PC-3 (cell line): ENCODE measurements at regions not wholly inside any gene's neighbourhood (a gene's known extent, or its start where the extent isn't known, plus 50 kb on each side); places are given as distances from the start of the nearest gene placed in this dataset.

Experiments
- ATAC-seq: fragments of 200-7000 bp; cut with Tn5 transposase; 2 replicates; pipeline ENCODE4 v1.9.1; 2020; ENCODE audit warnings: mild to moderate bottlenecking, moderate library complexity
- BruUV-seq: library from RNA; stranded (reverse); fragments of 400-500 nt; replicated peaks from 2 replicates; lab custom pipeline; 2021; lab: Mats Ljungman, UMichigan
- CTCF ChIA-PET: fragments of 300-600 bp; sonication (Branson Sonifier 250); formaldehyde crosslinking; loops from one replicate; lab custom pipeline; 2022; ENCODE audit warnings: antibody characterized with exemption; lab: Charles Lee
- POLR2A ChIA-PET: fragments of 300-600 bp; sonication (Branson Sonifier 250); formaldehyde crosslinking; loops from one replicate; lab custom pipeline; 2022; ENCODE audit warnings: antibody characterized with exemption; ENCODE audit not compliant: unreplicated experiment; lab: Charles Lee
- DNase-seq: peaks from one replicate; pipeline ENCODE4 v3.0.0-alpha.2; 2015
- H2AFZ ChIP-seq: fragments of 300-600 bp; sonication (generic); 2 replicates; pipeline ENCODE4 v1.6.0; 2016; ENCODE audit warnings: antibody characterized with exemption, low read length
- H3F3A ChIP-seq: fragments of 300-600 bp; sonication (generic); one replicate; pipeline ENCODE4 v1.6.0; 2017; ENCODE audit warnings: antibody characterized with exemption, low read length, control low read depth, mild to moderate bottlenecking; ENCODE audit not compliant: unreplicated experiment
- H3K27ac ChIP-seq: fragments of 300-600 bp; sonication (generic); 2 replicates; pipeline ENCODE4 v1.5.1; 2016; ENCODE audit warnings: mild to moderate bottlenecking, low read length
- H3K27me3 ChIP-seq: fragments of 300-600 bp; sonication (generic); 2 replicates; pipeline ENCODE4 v1.6.1; 2016; ENCODE audit warnings: low read length, mixed read lengths
- H3K36me3 ChIP-seq: fragments of 300-600 bp; sonication (generic); 2 replicates; pipeline ENCODE4 v1.6.1; 2016; ENCODE audit warnings: low read depth, mixed run types, low read length, mixed read lengths
- H3K4me1 ChIP-seq: fragments of 300-600 bp; sonication (generic); 2 replicates; pipeline ENCODE4 v1.5.1; 2016; ENCODE audit warnings: low read length; ENCODE audit not compliant: insufficient read depth
- H3K4me2 ChIP-seq: fragments of 300-600 bp; sonication (generic); 2 replicates; pipeline ENCODE4 v1.6.0; 2016; ENCODE audit warnings: low read length
- H3K4me3 ChIP-seq: fragments of 300-600 bp; sonication (generic); 2 replicates; pipeline ENCODE4 v1.5.1; 2016; ENCODE audit warnings: mild to moderate bottlenecking, low read length, mixed read lengths
- H3K79me2 ChIP-seq: fragments of 300-600 bp; sonication (generic); 2 replicates; pipeline ENCODE4 v1.6.1; 2017; ENCODE audit warnings: low read length, mixed read lengths
- H3K9ac ChIP-seq: fragments of 300-600 bp; sonication (generic); 2 replicates; pipeline ENCODE4 v1.6.0; 2016; ENCODE audit warnings: mild to moderate bottlenecking, low read length
- H3K9me2 ChIP-seq: fragments of 300-600 bp; sonication (generic); replicated peaks from 2 replicates; pipeline ENCODE4 v1.6.1; 2016; ENCODE audit warnings: mixed run types, low read length, mixed read lengths
- H3K9me3 ChIP-seq: fragments of 300-600 bp; sonication (generic); 2 replicates; pipeline ENCODE4 v1.6.1; 2016; ENCODE audit warnings: low read length, mixed read lengths
- H4K20me1 ChIP-seq: fragments of 300-600 bp; sonication (generic); 2 replicates; pipeline ENCODE4 v1.6.1; 2016; ENCODE audit warnings: low read length, mixed read lengths
- EZH2 ChIP-seq: fragments of 300-600 bp; sonication (generic); IDR thresholded peaks from one replicate; pipeline ENCODE4 v1.6.1; 2017; ENCODE audit warnings: antibody characterized with exemption, mild to moderate bottlenecking, low read length; ENCODE audit not compliant: unreplicated experiment
- EZH2phosphoT487 ChIP-seq: fragments of 300-600 bp; sonication (generic); IDR thresholded peaks from 2 replicates; pipeline ENCODE4 v1.6.1; 2018; ENCODE audit warnings: mild to moderate bottlenecking, antibody characterized with exemption, low read length, borderline replicate concordance
- intact Hi-C: fragments of 100-400 bp; cut with micrococcal nuclease; formaldehyde crosslinking; loops from 2 replicates; pipeline ENCODE4 v1.9.0; 2023
- TF ChIP-seq, protein P1 (sequence below): fragments of 300-600 bp; sonication (generic); conservative IDR thresholded peaks from 2 replicates; pipeline ENCODE4 v1.5.1; 2017; ENCODE audit warnings: antibody characterized with exemption, low read depth, mild to moderate bottlenecking, low read length

DNA sequence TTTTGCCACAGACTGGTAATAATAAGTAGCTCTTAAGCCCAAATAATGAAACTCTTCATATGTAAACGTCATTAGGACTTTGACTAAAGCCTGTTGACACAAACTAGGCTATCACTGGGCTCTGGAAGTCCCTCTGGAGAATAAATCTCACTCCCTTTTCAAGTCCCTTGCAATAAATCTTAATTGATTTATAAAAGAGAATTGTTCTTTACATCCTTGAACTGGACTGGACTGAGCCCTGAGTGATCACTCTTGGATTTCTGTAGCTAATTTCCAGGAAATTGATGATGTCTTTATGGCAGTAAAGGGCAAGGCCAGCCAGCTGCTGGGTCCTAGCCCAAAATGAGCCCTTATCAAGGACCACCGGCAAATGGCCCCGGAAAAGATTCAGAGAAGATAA lies 1162.7 kb downstream of the BCL11B start:
- ChIA-PET POLR2A (no interaction called here), CTCF (no interaction called here)
- H3K27ac ChIP-seq = no peak overlapping the region
- H3K79me2 ChIP-seq = no peaks in the 10 kb centered on the region
- ATAC-seq (no peak), DNase-seq (no peak)
- no peaks in the 10 kb centered on the region for H4K20me1 ChIP-seq
- H3K4me2 ChIP-seq = no peak overlapping the region
- no peaks in the 10 kb centered on the region for H3K4me1 ChIP-seq
- TF ChIP-seq, protein P1, sequence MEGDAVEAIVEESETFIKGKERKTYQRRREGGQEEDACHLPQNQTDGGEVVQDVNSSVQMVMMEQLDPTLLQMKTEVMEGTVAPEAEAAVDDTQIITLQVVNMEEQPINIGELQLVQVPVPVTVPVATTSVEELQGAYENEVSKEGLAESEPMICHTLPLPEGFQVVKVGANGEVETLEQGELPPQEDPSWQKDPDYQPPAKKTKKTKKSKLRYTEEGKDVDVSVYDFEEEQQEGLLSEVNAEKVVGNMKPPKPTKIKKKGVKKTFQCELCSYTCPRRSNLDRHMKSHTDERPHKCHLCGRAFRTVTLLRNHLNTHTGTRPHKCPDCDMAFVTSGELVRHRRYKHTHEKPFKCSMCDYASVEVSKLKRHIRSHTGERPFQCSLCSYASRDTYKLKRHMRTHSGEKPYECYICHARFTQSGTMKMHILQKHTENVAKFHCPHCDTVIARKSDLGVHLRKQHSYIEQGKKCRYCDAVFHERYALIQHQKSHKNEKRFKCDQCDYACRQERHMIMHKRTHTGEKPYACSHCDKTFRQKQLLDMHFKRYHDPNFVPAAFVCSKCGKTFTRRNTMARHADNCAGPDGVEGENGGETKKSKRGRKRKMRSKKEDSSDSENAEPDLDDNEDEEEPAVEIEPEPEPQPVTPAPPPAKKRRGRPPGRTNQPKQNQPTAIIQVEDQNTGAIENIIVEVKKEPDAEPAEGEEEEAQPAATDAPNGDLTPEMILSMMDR = no peak
- no peak for TF ChIP-seq EZH2
- no peak for TF ChIP-seq EZH2phosphoT487
- no peak overlapping the region for H3K4me3 ChIP-seq
- H3F3A ChIP-seq = no peaks in the 10 kb centered on the region
- no peak overlapping the region for H3K9ac ChIP-seq
- no peaks in the 10 kb centered on the region for H3K9me2 ChIP-seq
- no TSS peak for BruUV-seq
- H2AFZ ChIP-seq = no peak overlapping the region
- H3K27me3 ChIP-seq = no peaks in the 10 kb centered on the region
- intact Hi-C loops = no loop called here
- no peaks in the 10 kb centered on the region; the same call in 1 of the 2 replicates for H3K9me3 ChIP-seq
- no peaks in the 10 kb centered on the region for H3K36me3 ChIP-seq

DNA sequence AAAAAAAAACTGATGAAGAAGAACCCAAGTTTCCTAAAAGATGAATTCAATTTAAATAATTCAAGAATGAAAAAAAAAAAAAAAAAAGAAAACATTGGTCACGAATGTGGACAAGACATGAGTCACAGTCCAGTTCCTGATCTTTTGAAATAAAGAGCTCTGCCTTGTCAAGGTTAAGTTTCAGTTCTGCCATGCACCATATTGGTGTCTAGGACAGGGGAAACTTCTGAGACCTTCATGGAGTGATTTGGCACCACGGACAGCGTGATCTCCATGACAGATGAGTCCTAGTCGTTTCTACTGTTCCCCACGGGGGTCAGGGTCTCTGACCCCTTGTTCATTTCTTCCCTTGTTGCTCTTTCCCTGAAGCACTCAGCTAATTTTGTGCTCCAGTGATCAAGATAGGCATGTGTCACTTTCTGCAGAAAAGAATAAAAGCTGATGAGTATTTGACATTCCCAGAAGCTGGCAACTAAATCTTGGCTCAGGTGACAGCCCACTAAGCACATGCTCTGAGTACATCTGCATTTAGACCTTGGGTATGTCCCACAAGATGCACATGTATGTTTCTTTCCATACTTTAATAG lies 1159.7 kb downstream of the BCL11B start:
- TF ChIP-seq EZH2 (no peak), EZH2phosphoT487 (no peak)
- TF ChIP-seq, protein P1 = no peak
- Histone ChIP-seq H2AFZ (no peak overlapping the region), H3K27me3 (no peaks in the 10 kb centered on the region), H3K9ac (no peak overlapping the region), H3F3A (no peaks in the 10 kb centered on the region), H3K9me3 (no peaks in the 10 kb centered on the region; the same call in 1 of the 2 replicates), H3K36me3 (no peaks in the 10 kb centered on the region), H3K4me1 (no peaks in the 10 kb centered on the region), H3K4me2 (no peak overlapping the region), H3K79me2 (no peaks in the 10 kb centered on the region), H3K9me2 (no peaks in the 10 kb centered on the region), H4K20me1 (no peaks in the 10 kb centered on the region), H3K4me3 (no peak overlapping the region), H3K27ac (no peak overlapping the region)
- no peak for DNase-seq
- BruUV-seq = no TSS peak
- intact Hi-C loops = no loop called here
- no peak for ATAC-seq
- CTCF ChIA-PET = no interaction called here
- POLR2A ChIA-PET = no interaction called here

DNA sequence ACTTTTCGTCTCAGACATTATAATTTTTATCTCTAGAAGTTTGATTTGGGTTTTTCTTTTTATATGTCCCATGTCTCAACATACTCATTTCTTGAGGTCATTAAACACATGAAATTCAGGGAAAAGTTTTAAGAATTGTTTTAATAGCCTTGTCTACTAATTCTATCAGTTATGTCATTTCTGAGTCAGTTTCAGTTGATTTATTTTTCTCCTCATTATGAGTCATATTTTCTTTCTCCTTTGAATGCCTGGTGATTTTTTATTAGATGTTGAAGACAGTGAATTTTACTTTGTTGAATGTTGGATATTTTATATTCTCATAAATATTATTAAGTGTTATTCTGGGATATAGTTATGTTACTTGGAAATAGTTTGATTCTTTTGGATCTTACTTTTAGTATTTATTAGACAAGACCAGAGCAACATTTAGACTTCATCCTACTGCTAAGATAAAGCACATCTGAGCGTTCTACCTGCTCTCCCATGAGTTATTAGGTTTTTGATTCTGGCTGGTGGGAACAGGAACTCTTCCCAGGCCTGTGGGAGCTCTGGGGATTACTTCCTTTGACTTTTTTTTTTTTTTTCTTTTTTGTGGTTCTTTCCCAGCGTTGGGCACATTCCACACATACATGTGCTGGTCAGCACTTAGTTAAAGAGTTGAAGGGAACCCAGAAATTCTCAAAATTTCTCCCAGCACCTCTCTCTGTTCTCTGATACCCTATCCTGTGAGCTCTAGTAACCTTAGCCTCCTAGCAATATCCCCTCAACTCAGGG lies 1157.7 kb downstream of the BCL11B start:
- Histone ChIP-seq H3K4me2 (no peak overlapping the region), H3K9me2 (no peaks in the 10 kb centered on the region), H3K9ac (no peak overlapping the region; the same call in 1 of the 2 replicates), H3F3A (no peaks in the 10 kb centered on the region), H3K27ac (peak overlapping the region; percentile 32), H3K4me3 (no peak overlapping the region), H4K20me1 (no peaks in the 10 kb centered on the region), H3K4me1 (no peaks in the 10 kb centered on the region), H3K27me3 (no peaks in the 10 kb centered on the region), H3K9me3 (no peaks in the 10 kb centered on the region; the same call in 1 of the 2 replicates), H3K36me3 (no peaks in the 10 kb centered on the region), H3K79me2 (no peaks in the 10 kb centered on the region), H2AFZ (no peak overlapping the region)
- no TSS peak for BruUV-seq
- TF ChIP-seq EZH2phosphoT487 (no peak), EZH2 (no peak)
- TF ChIP-seq, protein P1 = no peak
- ATAC-seq (no peak), DNase-seq (peak; percentile 18)
- intact Hi-C loops = no loop called here
- ChIA-PET CTCF (no interaction called here), POLR2A (no interaction called here)
